ENCODE measurements at regions not wholly inside any gene's neighbourhood (a gene's known extent, or its start where the extent isn't known, plus 50 kb on each side); places are given as distances from the start of the nearest gene placed in this dataset.

- no peak for TF ChIP-seq CTCF (IDR thresholded peaks at IDR 0.05)
- Histone ChIP-seq H3K4me1 (peaks cover 0 to 19% (median 3%) of the 10 kb centered on the region in 4 donors), H3K27me3 (no peaks in the 10 kb centered on the region), H3K9me3 (peaks cover 0 to 9% (median 7%) of the 10 kb centered on the region in 3 donors), H3K36me3 (no peaks in the 10 kb centered on the region), H3K4me3 (no peak overlapping the region), H3K27ac (no peak overlapping the region)
- no peak for DNase-seq
- intact Hi-C loops (cut with DNase I; ENCODE audit: low total_unique reads) = no loop called here
These were observed 1055.7 kb downstream of the NAALADL2 start for GRCh38 chr3:175914785-175915184.

GRCh38 chr3:175913286-175913685 is 1054.2 kb downstream of the NAALADL2 start:
- intact Hi-C loops (cut with DNase I; ENCODE audit: low total_unique reads) = no loop called here
- DNase-seq = no peak
- Histone ChIP-seq H3K4me1 (peaks cover 0 to 19% (median 3%) of the 10 kb centered on the region in 4 donors), H3K27me3 (no peaks in the 10 kb centered on the region), H3K4me3 (no peak overlapping the region), H3K36me3 (no peaks in the 10 kb centered on the region), H3K27ac (no peak overlapping the region), H3K9me3 (no peaks in the 10 kb centered on the region)
- TF ChIP-seq CTCF (IDR thresholded peaks at IDR 0.05) = no peak

- Histone ChIP-seq H3K4me1 (peaks cover 0 to 11% (median 3%) of the 10 kb centered on the region in 4 donors), H3K36me3 (no peaks in the 10 kb centered on the region), H3K27ac (no peak overlapping the region), H3K4me3 (no peak overlapping the region), H3K27me3 (no peaks in the 10 kb centered on the region), H3K9me3 (peaks cover 0 to under 1% (median 0%) of the 10 kb centered on the region in 3 donors)
- TF ChIP-seq CTCF (IDR thresholded peaks at IDR 0.05) = no peak
- DNase-seq = no peak
- intact Hi-C loops (cut with DNase I; ENCODE audit: low total_unique reads) = no loop called here
These were observed 1052.8 kb downstream of the NAALADL2 start for GRCh38 chr3:175911937-175912336.

GRCh38 chr3:175902226-175902625 is 1043.1 kb downstream of the NAALADL2 start:
- no peak for DNase-seq
- intact Hi-C loops (cut with DNase I; ENCODE audit: low total_unique reads) = no loop called here
- Histone ChIP-seq H3K36me3 (no peaks in the 10 kb centered on the region), H3K9me3 (peaks cover 0 to 4% (median 0%) of the 10 kb centered on the region in 3 donors), H3K4me3 (no peak overlapping the region), H3K27me3 (no peaks in the 10 kb centered on the region), H3K4me1 (peaks cover 0 to 7% (median under 1%) of the 10 kb centered on the region in 4 donors), H3K27ac (no peak overlapping the region)
- no peak for TF ChIP-seq CTCF (IDR thresholded peaks at IDR 0.05)

- no peaks in the 10 kb centered on the region for H3K9me3 ChIP-seq
- H3K27me3 ChIP-seq = no peaks in the 10 kb centered on the region
- no peak for DNase-seq
- H3K4me3 ChIP-seq = no peak overlapping the region
- no peak overlapping the region for H3K27ac ChIP-seq
- no peak for TF ChIP-seq CTCF (IDR thresholded peaks at IDR 0.05)
- peaks cover 0 to 16% (median 2%) of the 10 kb centered on the region in 4 donors for H3K4me1 ChIP-seq
- intact Hi-C loops (cut with DNase I; ENCODE audit: low total_unique reads) = no loop called here
- H3K36me3 ChIP-seq = no peaks in the 10 kb centered on the region
These were observed 1039.1 kb downstream of the NAALADL2 start for GRCh38 chr3:175898194-175898593.

- no peak for TF ChIP-seq CTCF (IDR thresholded peaks at IDR 0.05)
- H3K27ac ChIP-seq = no peak overlapping the region
- intact Hi-C loops (cut with DNase I; ENCODE audit: low total_unique reads) = no loop called here
- peaks cover 0 to 16% (median 2%) of the 10 kb centered on the region in 4 donors for H3K4me1 ChIP-seq
- H3K36me3 ChIP-seq = no peaks in the 10 kb centered on the region
- H3K9me3 ChIP-seq = no peaks in the 10 kb centered on the region
- no peak overlapping the region for H3K4me3 ChIP-seq
- DNase-seq = no peak
- H3K27me3 ChIP-seq = no peaks in the 10 kb centered on the region
These were observed 1037.5 kb downstream of the NAALADL2 start for GRCh38 chr3:175896655-175897054.
